Tibial nerve (tissue), 3 donors: ENCODE measurements at regions not wholly inside any gene's neighbourhood (a gene's known extent, or its start where the extent isn't known, plus 50 kb on each side); places are given as distances from the start of the nearest gene placed in this dataset.

Source experiments
- EP300 ChIP-seq, 2 donors: sonication (generic); formaldehyde crosslinking; IDR thresholded peaks; one replicate each; pipeline ENCODE4 v1.6.1; 2017; ENCODE audit warnings: antibody characterized with exemption in 2 of 2, mild to moderate bottlenecking in 1 of 2
- POLR2A ChIP-seq, 2 donors: fragments of 450-650 bp; IDR thresholded peaks; one replicate each; pipeline ENCODE4 v1.6.1; 2017; ENCODE audit warnings: antibody characterized with exemption in 2 of 2, mild to moderate bottlenecking in 2 of 2, moderate library complexity in 2 of 2

GRCh38 chr10:4453950-4454349, 372.1 kb upstream of the AKR1E2 start:
- TF ChIP-seq POLR2A (IDR thresholded peaks at IDR 0.05) (no peak), EP300 (IDR thresholded peaks at IDR 0.05) (no peak)
